SK-N-SH (cell line): ENCODE measurements at regions not wholly inside any gene's neighbourhood (a gene's known extent, or its start where the extent isn't known, plus 50 kb on each side); places are given as distances from the start of the nearest gene placed in this dataset.

ENCODE experiments used
- CTCF ChIA-PET: fragments of 300-600, 350-600 bp; formaldehyde crosslinking; extraction: SDS; loops from one replicate; lab custom pipeline; 2021; lab: Yijun Ruan, JAX
- POLR2A ChIA-PET: fragments of 350-600 bp; sonication (Branson Sonifier 250); formaldehyde crosslinking; extraction: SDS; loops from one replicate; lab custom pipeline; 2020; ENCODE audit warnings: antibody characterized with exemption, inconsistent platforms; lab: Yijun Ruan, JAX
- DNase-seq: peaks from one replicate; pipeline ENCODE4 v3.0.0; 2012
- H2AFZ ChIP-seq: fragments of 200-600 bp; sonication (generic); 2 replicates; pipeline ENCODE4 v1.8.1; 2016; ENCODE audit warnings: antibody characterized with exemption, mild to moderate bottlenecking, low read depth
- H3F3A ChIP-seq: fragments of 200-600 bp; sonication (generic); replicated peaks from 2 replicates; pipeline ENCODE3; 2016; ENCODE audit warnings: antibody characterized with exemption, mild to moderate bottlenecking; ENCODE audit not compliant: insufficient read depth
- H3K27ac ChIP-seq, 2 experiments: fragments of 200-500 bp in 1 of 2; fragments of 200-600 bp in 1 of 2; sonication (Bioruptor generic) in 1 of 2; sonication (generic), shearing (Covaris generic) in 1 of 2; 2 replicates each; pipeline versions ENCODE4 v1.5.1 to v1.6.1; 2014 to 2016; ENCODE audit warnings: low read depth in 2 of 2, inconsistent platforms in 1 of 2, low read length in 1 of 2, mild to moderate bottlenecking in 1 of 2, mixed read lengths in 1 of 2
- H3K27me3 ChIP-seq: fragments of 200-600 bp; sonication (generic), shearing (Covaris generic); 2 replicates; pipeline ENCODE4 v1.6.1; 2016; ENCODE audit warnings: mixed run types; ENCODE audit not compliant: insufficient read depth
- H3K36me3 ChIP-seq, 2 experiments: fragments of 200-500 bp in 1 of 2; fragments of 200-600 bp in 1 of 2; sonication (Bioruptor generic) in 1 of 2; sonication (generic) in 1 of 2; replicated peaks in 1 of 2; 2 replicates each; pipeline versions ENCODE3 to v1.5.1; 2014 to 2016; ENCODE audit warnings: low read length in 1 of 2, mild to moderate bottlenecking in 1 of 2; ENCODE audit not compliant: insufficient read depth in 2 of 2, control insufficient read depth in 1 of 2
- H3K4me1 ChIP-seq, 2 experiments: fragments of 200-500 bp in 1 of 2; fragments of 200-600 bp in 1 of 2; sonication (Bioruptor generic) in 1 of 2; sonication (generic), shearing (Covaris generic) in 1 of 2; 2 replicates each; pipeline versions ENCODE4 v1.5.1 to v1.6.1; 2014 to 2016; ENCODE audit warnings: low read depth in 1 of 2, low read length in 1 of 2, mixed run types in 1 of 2; ENCODE audit not compliant: insufficient read depth in 2 of 2, control insufficient read depth in 1 of 2
- H3K4me2 ChIP-seq: fragments of 200-600 bp; sonication (generic), shearing (Covaris generic); 2 replicates; pipeline ENCODE4 v1.6.1; 2017; ENCODE audit warnings: mixed run types
- H3K4me3 ChIP-seq, 2 experiments: fragments of 200-500 bp in 1 of 2; fragments of 200-600 bp in 1 of 2; sonication (Bioruptor generic) in 1 of 2; sonication (generic), shearing (Covaris generic) in 1 of 2; 2 replicates each; pipeline versions ENCODE4 v1.5.1 to v1.8.1; 2014 to 2016; ENCODE audit warnings: low read depth in 2 of 2, inconsistent platforms in 1 of 2, low read length in 1 of 2, mild to moderate bottlenecking in 1 of 2, mixed read lengths in 1 of 2, moderate library complexity in 1 of 2
- H3K79me2 ChIP-seq: fragments of 200-600 bp; sonication (generic); 2 replicates; pipeline ENCODE4 v1.8.1; 2017; ENCODE audit warnings: mild to moderate bottlenecking; ENCODE audit not compliant: insufficient read depth
- H3K9ac ChIP-seq: fragments of 200-600 bp; sonication (generic); 2 replicates; pipeline ENCODE4 v1.6.1; 2017; ENCODE audit warnings: mixed run types
- H3K9me2 ChIP-seq: fragments of 200-600 bp; sonication (generic); 2 replicates; pipeline ENCODE4 v1.6.1; 2017; ENCODE audit warnings: mixed run types
- H3K9me3 ChIP-seq: fragments of 200-600 bp; sonication (generic); 2 replicates; pipeline ENCODE4 v1.6.1; 2017; ENCODE audit warnings: mixed run types, mild to moderate bottlenecking, moderate library complexity
- H4K20me1 ChIP-seq: fragments of 200-600 bp; sonication (generic); 2 replicates; pipeline ENCODE4 v1.6.1; 2017; ENCODE audit warnings: mild to moderate bottlenecking, mixed run types; ENCODE audit not compliant: insufficient read depth
- CHD2 ChIP-seq: fragments of 150-350 bp; IDR thresholded peaks from 2 replicates; pipeline ENCODE4 v1.6.1; 2018; ENCODE audit warnings: low read length; ENCODE audit not compliant: partially characterized antibody
- ELF1 ChIP-seq: IDR thresholded peaks from 2 replicates; pipeline ENCODE4 v1.4.0; 2012
- EP300 ChIP-seq, 2 experiments: IDR thresholded peaks; 2 replicates each; pipeline versions ENCODE4 v1.4.0 to v1.6.1; 2012; ENCODE audit warnings: borderline replicate concordance in 1 of 2, low read depth in 1 of 2, low read length in 1 of 2
- EZH2phosphoT487 ChIP-seq: fragments of 200-600 bp; sonication (generic); IDR thresholded peaks from 2 replicates; pipeline ENCODE4 v1.6.1; 2017; ENCODE audit warnings: low read depth, mixed run types, mild to moderate bottlenecking, antibody characterized with exemption, moderate library complexity, borderline replicate concordance
- GATA2 ChIP-seq: sonication (generic); formaldehyde crosslinking; IDR thresholded peaks from 2 replicates; pipeline ENCODE4 v1.5.0; 2020; ENCODE audit warnings: mild to moderate bottlenecking, missing genetic modification reagents
- JUND ChIP-seq: IDR thresholded peaks from 2 replicates; pipeline ENCODE4 v1.4.0; 2012
- NFIC ChIP-seq: IDR thresholded peaks from 2 replicates; pipeline ENCODE4 v1.4.0; 2012; ENCODE audit warnings: borderline replicate concordance
- NRF1 ChIP-seq: IDR thresholded peaks from 2 replicates; pipeline ENCODE4 v1.6.1; 2012; ENCODE audit warnings: low read depth, mild to moderate bottlenecking, low read length
- RAD21 ChIP-seq: IDR thresholded peaks from 2 replicates; pipeline ENCODE4 v1.6.1; 2012; ENCODE audit warnings: mild to moderate bottlenecking, low read length
- RCOR1 ChIP-seq: fragments of 150-350 bp; IDR thresholded peaks from 2 replicates; pipeline ENCODE4 v1.6.1; 2017; ENCODE audit warnings: antibody characterized with exemption, low read length
- RFX5 ChIP-seq: IDR thresholded peaks from 2 replicates; pipeline ENCODE4 v1.6.1; 2012; ENCODE audit warnings: mild to moderate bottlenecking, improper control_type of control experiment, low read length
- SMC3 ChIP-seq: IDR thresholded peaks from 2 replicates; pipeline ENCODE4 v1.6.1; 2012; ENCODE audit warnings: low read depth, low read length, improper control_type of control experiment
- TAF1 ChIP-seq: IDR thresholded peaks from 2 replicates; pipeline ENCODE4 v1.6.1; 2012; ENCODE audit warnings: low read depth, mild to moderate bottlenecking, low read length, moderate library complexity, borderline replicate concordance
- TEAD4 ChIP-seq: IDR thresholded peaks from 2 replicates; pipeline ENCODE4 v1.4.0; 2012; ENCODE audit warnings: mild to moderate bottlenecking, borderline replicate concordance; ENCODE audit not compliant: insufficient read depth
- YY1 ChIP-seq: IDR thresholded peaks from 2 replicates; pipeline ENCODE4 v1.4.0; 2012; ENCODE audit warnings: low read depth, mild to moderate bottlenecking
- WGBS: methylation state at CpG from one replicate; pipeline ENCODE4 v1.1.6; 2017; ENCODE audit warnings: low lambda C conversion rate; 5-methylcytosine and 5-hydroxymethylcytosine counted together
- TF ChIP-seq, protein P1 (sequence below): IDR thresholded peaks from 2 replicates; pipeline ENCODE4 v1.6.1; 2012; ENCODE audit warnings: mild to moderate bottlenecking, low read depth, low read length, moderate library complexity
- TF ChIP-seq, protein P2 (sequence below): IDR thresholded peaks from 2 replicates; pipeline ENCODE4 v1.4.0; 2012; ENCODE audit warnings: low read depth, borderline replicate concordance

DNA sequence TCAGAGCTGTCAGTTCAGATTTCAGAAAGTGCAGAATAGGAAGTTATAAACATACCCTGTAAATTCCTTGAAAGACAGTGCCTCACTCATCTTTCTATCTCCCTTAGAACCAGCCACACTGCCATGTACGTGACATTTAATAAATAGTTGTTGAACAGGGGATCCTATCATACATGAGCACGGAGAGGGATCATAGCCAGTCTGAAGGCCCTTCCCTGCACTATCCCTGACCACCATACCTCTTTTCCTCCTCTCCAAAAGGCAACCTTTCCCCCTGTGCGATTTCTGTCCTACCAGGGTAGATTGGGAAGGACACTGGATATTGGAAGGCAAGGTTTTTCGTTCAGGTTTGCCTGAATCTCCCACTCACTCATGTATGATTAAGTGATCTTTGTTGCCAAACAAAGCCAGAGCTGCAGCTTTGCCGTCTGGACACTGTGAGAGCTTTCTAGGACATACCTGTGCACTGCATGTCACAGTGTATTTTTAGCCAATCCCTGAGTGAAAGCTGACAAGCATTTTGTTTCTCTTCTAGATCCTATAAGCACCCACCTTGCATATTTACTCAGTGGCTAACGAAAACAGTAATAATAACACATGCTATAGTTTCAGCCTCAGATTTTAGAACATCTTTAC is 986.5 kb upstream of the WWC1 start:
- no peak overlapping the region for H2AFZ ChIP-seq
- WGBS, result 47% methylated on average over 6 of the region's 6 CpGs
- H3K79me2 ChIP-seq, result no peaks in the 10 kb centered on the region
- ChIA-PET CTCF (no interaction called here), POLR2A (no interaction called here)
- H3K36me3 ChIP-seq, result no peaks in the 10 kb centered on the region
- no peaks in the 10 kb centered on the region for H4K20me1 ChIP-seq
- TF ChIP-seq RFX5 (no peak), NFIC (no peak), NRF1 (no peak), EP300 (IDR thresholded peaks at IDR 0.05; ENCODE audit: borderline replicate concordance in 1 of 2, low read depth in 1 of 2, low read length in 1 of 2) (no peak), EZH2phosphoT487 (no peak)
- no peak overlapping the region for H3K4me2 ChIP-seq
- no peaks in the 10 kb centered on the region for H3K27me3 ChIP-seq
- no peak for DNase-seq
- no peak overlapping the region for H3K4me3 ChIP-seq
- peaks cover 0 to 17% of the 10 kb centered on the region in 2 experiments; a peak in 1 of 4 replicates for H3K4me1 ChIP-seq
- no peak overlapping the region for H3K9ac ChIP-seq
- H3K9me3 ChIP-seq, result no peaks in the 10 kb centered on the region
- H3F3A ChIP-seq, result no peaks in the 10 kb centered on the region
- H3K9me2 ChIP-seq, result no peaks in the 10 kb centered on the region
- no peak overlapping the region for H3K27ac ChIP-seq

DNA sequence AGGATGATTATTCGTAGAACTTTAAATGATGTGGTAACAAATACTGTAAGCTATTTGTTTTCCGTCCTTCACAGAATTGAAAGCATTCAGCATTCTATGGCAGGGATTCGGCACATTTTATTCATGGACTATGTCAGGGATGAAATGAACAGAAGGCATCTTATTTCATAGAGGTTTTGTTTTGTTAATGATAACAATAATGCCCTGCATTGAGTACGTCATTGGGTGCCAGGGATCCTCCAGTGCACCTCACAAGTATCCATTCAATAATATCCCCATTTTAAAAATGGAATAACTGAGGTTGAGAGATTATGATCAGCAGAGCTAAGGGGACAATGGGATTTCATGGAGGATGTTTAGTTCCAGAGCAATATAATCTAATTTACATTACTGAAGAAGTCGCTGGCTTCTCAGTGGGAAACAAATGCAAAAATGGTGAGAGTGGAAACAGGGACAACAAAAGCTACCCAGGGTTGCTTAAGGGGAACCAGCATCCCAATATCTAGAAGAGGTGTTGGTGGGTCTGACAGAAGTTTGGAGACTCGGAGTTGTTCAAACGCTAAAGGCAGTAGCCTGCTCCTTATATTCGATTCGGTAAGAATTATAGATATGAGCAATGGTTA is 985.7 kb upstream of the WWC1 start:
- Histone ChIP-seq H3K4me2 (no peak overlapping the region), H3K27ac (no peak overlapping the region), H3K4me3 (no peak overlapping the region), H3K4me1 (peaks cover 0 to 17% of the 10 kb centered on the region in 2 experiments; a peak in 1 of 4 replicates), H3K9ac (no peak overlapping the region), H3K79me2 (no peaks in the 10 kb centered on the region), H3K36me3 (no peaks in the 10 kb centered on the region), H3F3A (no peaks in the 10 kb centered on the region), H3K9me2 (no peaks in the 10 kb centered on the region), H2AFZ (no peak overlapping the region), H3K9me3 (no peaks in the 10 kb centered on the region), H4K20me1 (no peaks in the 10 kb centered on the region), H3K27me3 (no peaks in the 10 kb centered on the region)
- WGBS, result 80% methylated on average over 9 of the region's 9 CpGs
- DNase-seq, result no peak
- no peak for TF ChIP-seq EP300 (IDR thresholded peaks at IDR 0.05; ENCODE audit: borderline replicate concordance in 1 of 2, low read depth in 1 of 2, low read length in 1 of 2)
- TF ChIP-seq, protein P1, sequence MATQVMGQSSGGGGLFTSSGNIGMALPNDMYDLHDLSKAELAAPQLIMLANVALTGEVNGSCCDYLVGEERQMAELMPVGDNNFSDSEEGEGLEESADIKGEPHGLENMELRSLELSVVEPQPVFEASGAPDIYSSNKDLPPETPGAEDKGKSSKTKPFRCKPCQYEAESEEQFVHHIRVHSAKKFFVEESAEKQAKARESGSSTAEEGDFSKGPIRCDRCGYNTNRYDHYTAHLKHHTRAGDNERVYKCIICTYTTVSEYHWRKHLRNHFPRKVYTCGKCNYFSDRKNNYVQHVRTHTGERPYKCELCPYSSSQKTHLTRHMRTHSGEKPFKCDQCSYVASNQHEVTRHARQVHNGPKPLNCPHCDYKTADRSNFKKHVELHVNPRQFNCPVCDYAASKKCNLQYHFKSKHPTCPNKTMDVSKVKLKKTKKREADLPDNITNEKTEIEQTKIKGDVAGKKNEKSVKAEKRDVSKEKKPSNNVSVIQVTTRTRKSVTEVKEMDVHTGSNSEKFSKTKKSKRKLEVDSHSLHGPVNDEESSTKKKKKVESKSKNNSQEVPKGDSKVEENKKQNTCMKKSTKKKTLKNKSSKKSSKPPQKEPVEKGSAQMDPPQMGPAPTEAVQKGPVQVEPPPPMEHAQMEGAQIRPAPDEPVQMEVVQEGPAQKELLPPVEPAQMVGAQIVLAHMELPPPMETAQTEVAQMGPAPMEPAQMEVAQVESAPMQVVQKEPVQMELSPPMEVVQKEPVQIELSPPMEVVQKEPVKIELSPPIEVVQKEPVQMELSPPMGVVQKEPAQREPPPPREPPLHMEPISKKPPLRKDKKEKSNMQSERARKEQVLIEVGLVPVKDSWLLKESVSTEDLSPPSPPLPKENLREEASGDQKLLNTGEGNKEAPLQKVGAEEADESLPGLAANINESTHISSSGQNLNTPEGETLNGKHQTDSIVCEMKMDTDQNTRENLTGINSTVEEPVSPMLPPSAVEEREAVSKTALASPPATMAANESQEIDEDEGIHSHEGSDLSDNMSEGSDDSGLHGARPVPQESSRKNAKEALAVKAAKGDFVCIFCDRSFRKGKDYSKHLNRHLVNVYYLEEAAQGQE, result no peak
- no peak for TF ChIP-seq JUND
- no peak for TF ChIP-seq EZH2phosphoT487
- no peak for TF ChIP-seq RAD21
- TF ChIP-seq, protein P2, sequence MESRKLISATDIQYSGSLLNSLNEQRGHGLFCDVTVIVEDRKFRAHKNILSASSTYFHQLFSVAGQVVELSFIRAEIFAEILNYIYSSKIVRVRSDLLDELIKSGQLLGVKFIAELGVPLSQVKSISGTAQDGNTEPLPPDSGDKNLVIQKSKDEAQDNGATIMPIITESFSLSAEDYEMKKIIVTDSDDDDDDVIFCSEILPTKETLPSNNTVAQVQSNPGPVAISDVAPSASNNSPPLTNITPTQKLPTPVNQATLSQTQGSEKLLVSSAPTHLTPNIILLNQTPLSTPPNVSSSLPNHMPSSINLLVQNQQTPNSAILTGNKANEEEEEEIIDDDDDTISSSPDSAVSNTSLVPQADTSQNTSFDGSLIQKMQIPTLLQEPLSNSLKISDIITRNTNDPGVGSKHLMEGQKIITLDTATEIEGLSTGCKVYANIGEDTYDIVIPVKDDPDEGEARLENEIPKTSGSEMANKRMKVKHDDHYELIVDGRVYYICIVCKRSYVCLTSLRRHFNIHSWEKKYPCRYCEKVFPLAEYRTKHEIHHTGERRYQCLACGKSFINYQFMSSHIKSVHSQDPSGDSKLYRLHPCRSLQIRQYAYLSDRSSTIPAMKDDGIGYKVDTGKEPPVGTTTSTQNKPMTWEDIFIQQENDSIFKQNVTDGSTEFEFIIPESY, result no peak
- TF ChIP-seq NRF1, result no peak
- TF ChIP-seq TEAD4, result no peak
- no peak for TF ChIP-seq ELF1
- TF ChIP-seq RCOR1, result no peak
- no peak for TF ChIP-seq CHD2
- no peak for TF ChIP-seq SMC3
- TF ChIP-seq YY1, result no peak
- TF ChIP-seq TAF1, result no peak
- TF ChIP-seq RFX5, result no peak
- no peak for TF ChIP-seq GATA2 (CRISPR knock-in tag)
- ChIA-PET CTCF (no interaction called here), POLR2A (no interaction called here)
